Activated naive CD4-positive, alpha-beta T cell treated with anti-CD3 and anti-CD28 coated beads for 36 hours (primary cell): ENCODE measurements at regions not wholly inside any gene's neighbourhood (a gene's known extent, or its start where the extent isn't known, plus 50 kb on each side); places are given as distances from the start of the nearest gene placed in this dataset.

Source experiments
- CTCF ChIA-PET: fragments of 350-600 bp; sonication (Branson Sonifier 250); formaldehyde crosslinking; loops from one replicate; lab custom pipeline; 2021; ENCODE audit warnings: antibody characterized with exemption; lab: Charles Lee
- DNase-seq: peaks from one replicate; pipeline ENCODE4 v3.0.0-alpha.2; 2020
- H3K27ac Mint-ChIP-seq: one replicate; pipeline ENCODE4 v1.8.0; 2021; ENCODE audit warnings: mild to moderate bottlenecking, mixed read lengths
- H3K27me3 Mint-ChIP-seq: one replicate; pipeline ENCODE4 v1.8.0; 2021; ENCODE audit warnings: low read depth, mixed read lengths
- H3K36me3 Mint-ChIP-seq: one replicate; pipeline ENCODE4 v1.8.0; 2021; ENCODE audit warnings: low read depth, mixed read lengths
- H3K4me1 Mint-ChIP-seq: one replicate; pipeline ENCODE4 v1.8.0; 2021; ENCODE audit warnings: low read depth, mixed read lengths
- H3K4me3 Mint-ChIP-seq: one replicate; pipeline ENCODE4 v1.8.0; 2021; ENCODE audit warnings: mild to moderate bottlenecking, moderate library complexity, mixed read lengths
- H3K9me3 Mint-ChIP-seq: one replicate; pipeline ENCODE4 v1.8.0; 2021; ENCODE audit warnings: mixed read lengths
- intact Hi-C: fragments of 100-400 bp; cut with micrococcal nuclease; formaldehyde crosslinking; loops from one replicate; pipeline ENCODE4 v1.15.1; 2023

DNA sequence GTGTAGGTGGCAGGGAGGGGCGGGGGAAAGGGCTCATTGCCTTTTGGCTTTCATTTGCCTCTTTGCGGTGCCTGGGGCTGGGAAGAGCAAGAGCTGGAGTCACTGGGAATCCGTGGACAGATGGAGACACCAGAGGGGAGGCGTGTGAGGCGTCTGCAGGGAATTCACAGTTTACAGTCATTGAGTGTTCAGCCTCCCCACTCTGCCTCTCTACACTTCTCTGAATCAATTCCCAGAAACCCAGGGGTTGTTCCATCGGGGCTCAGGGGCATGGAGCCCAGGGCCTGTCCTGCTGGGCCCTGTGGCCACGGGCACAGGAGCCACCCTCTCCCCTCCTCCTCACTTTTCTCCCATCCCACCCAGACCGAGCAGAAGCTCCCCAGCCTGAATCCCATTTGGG is 160.5 kb upstream of the NAV2 start:
- Mint-ChIP-seq H3K36me3 (no peaks in the 10 kb centered on the region), H3K4me3 (no peak overlapping the region), H3K4me1 (no peaks in the 10 kb centered on the region), H3K27ac (no peak overlapping the region), H3K9me3 (no peaks in the 10 kb centered on the region), H3K27me3 (peaks cover 5% of the 10 kb centered on the region)
- intact Hi-C loops: loop anchor here (5.0 to 10.0 kb wide), 2 partner anchors 390 to 803 kb away; no protein-coding TSS in a partner anchor
- CTCF ChIA-PET: interaction anchor here (0.7 to 2.9 kb wide), 6 partner anchors 8 to 481 kb away, joined by 3 to 20 read pairs (median 4); no protein-coding TSS in a partner anchor
- DNase-seq: no peak

DNA sequence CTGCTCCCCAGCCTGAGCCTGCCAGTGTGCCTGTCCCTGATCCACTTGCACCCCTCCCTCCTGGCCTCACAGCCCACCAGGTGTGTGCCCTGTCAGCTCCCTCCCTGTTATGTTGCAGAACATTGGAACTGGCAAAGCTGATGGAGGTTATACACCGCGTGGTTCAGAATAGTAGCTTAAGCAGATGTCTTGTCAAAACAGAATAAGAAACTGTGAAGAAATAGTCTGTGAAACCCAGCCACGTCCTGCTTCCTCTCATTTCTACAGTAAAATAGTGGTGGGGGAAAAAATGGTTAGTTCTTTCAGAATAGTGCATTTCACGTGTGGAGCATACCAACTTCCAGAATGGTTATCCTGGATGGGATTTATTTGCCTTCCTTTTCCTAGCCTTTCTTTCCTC is 161.2 kb upstream of the NAV2 start:
- Mint-ChIP-seq H3K9me3 (no peaks in the 10 kb centered on the region), H3K36me3 (no peaks in the 10 kb centered on the region), H3K4me1 (no peaks in the 10 kb centered on the region), H3K27ac (no peak overlapping the region), H3K27me3 (peaks cover 5% of the 10 kb centered on the region), H3K4me3 (no peak overlapping the region)
- DNase-seq: no peak
- intact Hi-C loops: loop anchor here (5.0 to 10.0 kb wide), 2 partner anchors 389 to 803 kb away; no protein-coding TSS in a partner anchor
- CTCF ChIA-PET: interaction anchor here (1.2 to 1.8 kb wide), 4 partner anchors 9 to 481 kb away, joined by 3 to 6 read pairs (median 4); no protein-coding TSS in a partner anchor

DNA sequence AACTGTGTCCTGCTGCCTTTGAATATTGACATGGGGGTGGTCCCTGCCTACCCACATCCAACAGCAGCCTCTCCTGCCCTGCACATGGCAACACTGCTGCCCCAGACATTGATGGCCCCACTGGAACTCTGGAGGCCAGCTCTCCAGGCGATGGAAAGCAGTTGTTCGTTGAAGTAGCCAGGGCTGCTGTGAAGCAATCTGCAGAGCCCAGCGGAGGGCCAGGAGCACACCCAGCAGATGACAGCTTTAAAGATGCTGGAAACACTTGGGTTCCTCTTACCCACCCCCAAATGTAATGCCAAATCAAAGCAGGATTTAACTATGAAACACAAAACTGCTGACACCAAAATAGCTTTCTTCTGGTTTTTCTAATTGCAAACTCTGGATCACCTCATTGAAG is 165.6 kb upstream of the NAV2 start:
- intact Hi-C loops: no loop called here

DNA sequence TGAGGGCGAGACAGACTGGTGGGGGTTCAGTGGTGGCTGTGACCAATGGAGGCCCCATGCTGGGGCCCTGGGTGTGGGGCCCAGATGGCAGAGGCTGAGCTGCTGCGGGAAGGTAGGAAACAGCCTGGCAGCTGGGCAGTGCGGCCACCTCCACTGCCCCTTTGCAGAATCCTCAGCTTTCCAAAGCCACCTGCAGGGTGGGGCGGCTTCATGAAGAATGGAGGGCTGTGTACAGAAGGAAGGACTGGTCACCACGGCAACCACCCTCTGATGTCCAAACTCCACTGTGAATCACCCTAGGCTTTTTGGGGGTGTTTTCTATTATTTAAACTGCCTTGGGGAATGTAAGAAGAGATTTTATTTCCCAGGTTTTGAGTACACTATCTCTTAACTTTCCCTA is 166.3 kb upstream of the NAV2 start:
- no peak for DNase-seq
- CTCF ChIA-PET: interaction anchor here (1.1 to 1.7 kb wide), 2 partner anchors 11 to 287 kb away, joined by 3 to 4 read pairs; no protein-coding TSS in a partner anchor
- Mint-ChIP-seq H3K4me3 (no peak overlapping the region), H3K36me3 (no peaks in the 10 kb centered on the region), H3K27ac (no peak overlapping the region), H3K4me1 (no peaks in the 10 kb centered on the region), H3K27me3 (peaks cover 8% of the 10 kb centered on the region), H3K9me3 (no peaks in the 10 kb centered on the region)
- intact Hi-C loops: no loop called here

More for the DNA sequence above, 165.6 kb upstream of the NAV2 start:
- Mint-ChIP-seq H3K36me3 (no peaks in the 10 kb centered on the region), H3K9me3 (no peaks in the 10 kb centered on the region), H3K4me3 (no peak overlapping the region), H3K27me3 (peaks cover 8% of the 10 kb centered on the region), H3K4me1 (no peaks in the 10 kb centered on the region), H3K27ac (no peak overlapping the region)
- DNase-seq: no peak
- CTCF ChIA-PET: interaction anchor here (1.1 kb wide), 1 partner anchor 12 kb away, joined by 3 read pairs; no protein-coding TSS in a partner anchor

DNA sequence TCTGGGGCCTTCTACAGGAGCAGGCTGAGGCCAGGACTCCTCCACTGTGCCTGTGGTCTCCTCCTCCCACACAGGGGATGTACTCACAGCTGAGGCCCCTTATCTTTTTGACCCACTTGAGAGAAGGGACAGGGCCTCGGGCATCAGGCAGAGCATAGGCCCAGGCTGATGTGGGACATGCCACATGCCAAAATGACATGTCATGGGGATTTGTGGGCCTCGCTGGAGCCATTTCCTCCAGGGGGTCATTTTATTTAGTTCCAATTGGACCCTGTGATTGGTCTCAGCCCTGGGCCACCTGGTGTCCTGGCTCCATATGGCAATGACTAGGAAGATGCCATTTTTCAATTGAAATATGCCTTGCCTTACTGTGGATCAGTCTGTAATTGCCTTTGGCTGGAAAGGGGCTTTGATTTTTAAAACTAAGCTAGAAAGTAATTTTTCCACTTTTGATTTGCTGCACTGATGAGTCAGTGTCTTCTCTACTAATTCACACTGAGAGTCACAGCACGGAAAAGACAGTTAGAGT is 171.1 kb upstream of the NAV2 start:
- no peak for DNase-seq
- H3K36me3 Mint-ChIP-seq: no peaks in the 10 kb centered on the region
- CTCF ChIA-PET: interaction anchor here (3.5 kb wide), 1 partner anchor 12 kb away, joined by 11 read pairs; no protein-coding TSS in a partner anchor
- peaks cover 3% of the 10 kb centered on the region for H3K27me3 Mint-ChIP-seq
- H3K9me3 Mint-ChIP-seq: no peaks in the 10 kb centered on the region
- no peak overlapping the region for H3K27ac Mint-ChIP-seq
- intact Hi-C loops: no loop called here
- no peak overlapping the region for H3K4me3 Mint-ChIP-seq
- H3K4me1 Mint-ChIP-seq: no peaks in the 10 kb centered on the region

DNA sequence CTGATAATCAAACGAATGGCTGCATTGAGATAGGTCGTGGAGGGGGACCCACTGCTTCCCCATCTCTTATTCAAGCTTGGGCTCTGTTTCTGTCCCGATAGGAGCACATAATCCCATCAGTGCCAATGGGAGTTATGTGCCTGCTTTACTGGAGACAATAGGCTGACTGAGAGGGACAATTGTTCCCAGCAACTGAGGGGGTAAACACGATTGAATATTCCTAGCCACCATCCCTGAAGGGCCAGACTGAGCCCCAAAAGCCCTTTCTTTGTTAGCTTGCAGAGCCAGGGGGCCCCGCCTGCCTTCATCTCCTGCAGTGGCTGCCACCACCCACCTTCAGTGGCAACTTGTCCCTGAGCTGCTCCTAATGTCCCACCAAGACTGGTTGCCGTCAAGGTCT is 172.8 kb upstream of the NAV2 start:
- no peak for DNase-seq
- CTCF ChIA-PET: no interaction called here
- H3K4me3 Mint-ChIP-seq: no peak overlapping the region
- no peaks in the 10 kb centered on the region for H3K9me3 Mint-ChIP-seq
- no peak overlapping the region for H3K27ac Mint-ChIP-seq
- intact Hi-C loops: no loop called here
- no peaks in the 10 kb centered on the region for H3K36me3 Mint-ChIP-seq
- H3K4me1 Mint-ChIP-seq: no peaks in the 10 kb centered on the region
- peaks cover 2% of the 10 kb centered on the region for H3K27me3 Mint-ChIP-seq

DNA sequence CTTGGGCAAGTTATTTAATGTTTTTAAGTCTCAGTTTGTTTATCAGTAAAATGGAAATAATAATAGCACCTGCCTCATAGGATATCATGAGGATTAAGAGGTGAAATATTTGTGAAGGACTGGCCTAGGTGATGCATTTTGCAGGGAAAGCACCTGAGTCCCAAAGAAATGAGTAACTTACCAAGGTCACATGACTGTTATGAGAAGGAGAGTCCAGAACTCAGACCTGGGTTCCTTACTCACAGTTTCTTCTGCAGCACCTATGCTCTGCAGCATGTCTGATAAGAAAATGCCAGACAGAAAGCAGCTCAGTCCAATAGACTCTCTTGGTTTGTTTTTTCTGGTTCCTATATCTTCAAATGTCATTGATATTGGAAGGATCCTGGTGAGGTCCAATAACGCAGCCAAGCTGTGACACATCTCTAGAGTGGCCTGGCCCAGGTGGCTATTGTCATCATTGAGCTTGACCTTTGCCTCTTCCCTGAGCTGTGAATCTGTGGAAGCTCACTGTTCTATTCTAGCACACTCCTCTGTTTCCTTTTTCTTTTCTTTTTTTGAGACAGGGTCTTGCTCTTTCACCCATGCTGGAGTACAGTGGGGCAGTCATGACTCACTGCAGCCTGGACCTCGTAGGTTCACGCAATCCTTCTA is 174.7 kb upstream of the NAV2 start:
- H3K9me3 Mint-ChIP-seq: no peaks in the 10 kb centered on the region
- no peaks in the 10 kb centered on the region for H3K4me1 Mint-ChIP-seq
- intact Hi-C loops: no loop called here
- no peaks in the 10 kb centered on the region for H3K36me3 Mint-ChIP-seq
- CTCF ChIA-PET: interaction anchor here (1.7 kb wide), 1 partner anchor 16 kb away, joined by 4 read pairs; no protein-coding TSS in a partner anchor
- no peak overlapping the region for H3K27ac Mint-ChIP-seq
- no peak overlapping the region for H3K4me3 Mint-ChIP-seq
- no peak for DNase-seq
- H3K27me3 Mint-ChIP-seq: peaks cover 7% of the 10 kb centered on the region

DNA sequence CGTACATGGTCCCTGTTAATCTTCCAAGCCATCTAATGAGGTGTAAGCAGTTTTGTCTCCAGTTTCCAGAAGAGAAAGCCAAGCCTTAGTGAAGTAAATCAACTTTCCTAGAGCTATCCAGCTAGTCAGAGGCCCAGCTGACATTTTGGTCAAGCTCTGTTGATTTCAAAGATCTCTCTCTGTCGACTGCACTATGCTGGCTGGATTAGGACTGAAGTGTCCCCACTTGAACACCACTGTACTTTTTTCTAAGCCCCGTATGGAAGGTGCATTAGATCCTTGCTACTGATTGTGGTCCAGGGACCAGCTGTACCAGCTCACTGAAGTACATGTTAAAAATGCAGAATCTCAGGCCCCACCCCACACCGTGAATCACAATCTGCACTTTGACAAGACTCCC is 176.5 kb upstream of the NAV2 start:
- no peak for DNase-seq
- H3K27me3 Mint-ChIP-seq: peaks cover 9% of the 10 kb centered on the region
- no peaks in the 10 kb centered on the region for H3K36me3 Mint-ChIP-seq
- no peaks in the 10 kb centered on the region for H3K4me1 Mint-ChIP-seq
- no peak overlapping the region for H3K27ac Mint-ChIP-seq
- H3K4me3 Mint-ChIP-seq: no peak overlapping the region
- CTCF ChIA-PET: interaction anchor here (1.4 to 1.7 kb wide), 3 partner anchors 18 to 206 kb away, joined by 3 to 4 read pairs (median 3); no protein-coding TSS in a partner anchor
- H3K9me3 Mint-ChIP-seq: no peaks in the 10 kb centered on the region
- intact Hi-C loops: no loop called here

DNA sequence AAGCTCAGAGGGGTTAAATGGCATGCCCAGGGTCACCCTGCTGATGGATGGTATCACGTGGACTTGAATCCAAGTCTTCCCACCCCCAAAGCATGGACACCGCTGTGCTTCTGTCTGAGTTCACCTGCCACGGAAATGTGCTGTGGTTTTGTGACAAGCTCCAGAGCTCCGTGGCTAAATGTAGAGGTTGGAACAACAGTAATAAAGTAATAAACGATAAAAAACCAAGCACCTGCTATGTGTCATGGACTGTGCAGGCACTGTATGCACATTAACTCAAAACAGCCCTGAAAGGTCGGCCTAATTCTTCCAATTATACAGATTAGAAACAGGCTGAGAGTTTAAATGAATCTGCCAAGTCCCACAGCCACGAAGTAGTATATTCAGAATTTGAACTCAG is 182.1 kb upstream of the NAV2 start:
- no peak for DNase-seq
- Mint-ChIP-seq H3K27ac (no peak overlapping the region), H3K27me3 (peaks cover 21% of the 10 kb centered on the region), H3K36me3 (no peaks in the 10 kb centered on the region), H3K4me3 (no peak overlapping the region), H3K4me1 (no peaks in the 10 kb centered on the region), H3K9me3 (no peaks in the 10 kb centered on the region)
- intact Hi-C loops: no loop called here
- CTCF ChIA-PET: no interaction called here

DNA sequence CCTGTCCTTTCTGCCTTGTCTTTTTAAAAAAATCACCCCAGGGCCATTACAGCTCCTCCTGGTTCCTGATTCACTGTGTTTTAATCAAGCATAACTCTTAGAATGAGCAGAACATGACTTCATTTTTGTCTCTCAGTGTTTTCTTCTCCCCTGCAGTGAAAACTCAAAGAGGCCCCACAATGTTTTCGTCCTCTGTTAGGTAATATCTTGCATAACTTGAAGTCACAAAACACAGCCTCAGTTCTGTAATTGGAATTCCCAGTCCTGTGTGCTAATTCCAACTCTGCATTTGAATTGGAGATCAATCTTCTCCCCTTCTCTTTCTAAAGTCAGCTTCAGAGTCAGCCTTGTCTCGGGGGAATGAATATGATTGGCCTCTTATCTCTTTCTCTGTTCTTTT is 186.5 kb upstream of the NAV2 start:
- H3K36me3 Mint-ChIP-seq: no peaks in the 10 kb centered on the region
- no peak overlapping the region for H3K27ac Mint-ChIP-seq
- no peaks in the 10 kb centered on the region for H3K9me3 Mint-ChIP-seq
- H3K4me3 Mint-ChIP-seq: no peak overlapping the region
- CTCF ChIA-PET: no interaction called here
- peaks cover 13% of the 10 kb centered on the region for H3K27me3 Mint-ChIP-seq
- DNase-seq: no peak
- H3K4me1 Mint-ChIP-seq: no peaks in the 10 kb centered on the region
- intact Hi-C loops: no loop called here

DNA sequence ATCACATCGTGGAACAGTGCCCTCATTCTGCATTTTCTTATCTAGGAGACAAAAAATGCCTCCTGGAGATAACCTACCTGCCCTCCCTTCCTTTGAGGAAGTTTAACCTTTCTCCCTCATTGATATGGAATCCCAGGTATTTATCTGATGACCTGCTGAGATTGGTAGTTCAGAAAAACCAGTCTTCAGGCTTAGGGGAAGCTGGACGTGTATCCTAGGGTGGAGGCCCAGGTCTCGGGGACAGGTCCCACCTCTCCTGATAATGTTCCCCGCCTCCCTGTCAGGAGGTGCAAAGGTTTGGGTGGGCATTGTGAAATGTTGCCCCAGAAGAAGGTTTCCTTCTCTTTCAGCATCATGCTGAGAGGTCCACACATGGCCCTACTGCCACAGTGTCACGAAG is 186.9 kb upstream of the NAV2 start:
- no peak overlapping the region for H3K4me3 Mint-ChIP-seq
- peaks cover 13% of the 10 kb centered on the region for H3K27me3 Mint-ChIP-seq
- H3K9me3 Mint-ChIP-seq: no peaks in the 10 kb centered on the region
- no peak overlapping the region for H3K27ac Mint-ChIP-seq
- no peaks in the 10 kb centered on the region for H3K4me1 Mint-ChIP-seq
- CTCF ChIA-PET: no interaction called here
- intact Hi-C loops: no loop called here
- H3K36me3 Mint-ChIP-seq: no peaks in the 10 kb centered on the region
- no peak for DNase-seq

DNA sequence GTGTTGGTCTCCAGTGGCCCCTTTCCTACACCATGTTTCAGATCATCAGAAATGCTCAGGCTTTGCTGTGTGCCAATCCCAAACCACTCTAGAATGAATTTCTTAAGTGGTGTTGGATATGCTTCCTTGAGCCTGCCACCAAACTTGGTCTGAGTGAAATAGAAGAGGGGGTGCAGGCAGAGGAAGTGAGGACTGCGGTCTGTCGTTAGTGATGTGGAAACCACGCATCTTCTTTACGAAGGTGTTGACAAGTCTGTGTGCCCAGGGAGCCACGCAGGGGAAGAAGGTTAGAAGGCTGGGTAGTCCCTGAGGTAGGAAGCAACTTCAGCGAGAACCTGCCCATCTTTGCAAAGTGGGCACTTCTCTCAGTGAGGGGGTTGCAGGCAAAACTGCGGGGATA is 187.4 kb upstream of the NAV2 start:
- intact Hi-C loops: no loop called here
- Mint-ChIP-seq H3K9me3 (no peaks in the 10 kb centered on the region), H3K36me3 (no peaks in the 10 kb centered on the region), H3K27me3 (peaks cover 13% of the 10 kb centered on the region), H3K27ac (no peak overlapping the region), H3K4me1 (no peaks in the 10 kb centered on the region), H3K4me3 (no peak overlapping the region)
- DNase-seq: no peak
- CTCF ChIA-PET: no interaction called here

DNA sequence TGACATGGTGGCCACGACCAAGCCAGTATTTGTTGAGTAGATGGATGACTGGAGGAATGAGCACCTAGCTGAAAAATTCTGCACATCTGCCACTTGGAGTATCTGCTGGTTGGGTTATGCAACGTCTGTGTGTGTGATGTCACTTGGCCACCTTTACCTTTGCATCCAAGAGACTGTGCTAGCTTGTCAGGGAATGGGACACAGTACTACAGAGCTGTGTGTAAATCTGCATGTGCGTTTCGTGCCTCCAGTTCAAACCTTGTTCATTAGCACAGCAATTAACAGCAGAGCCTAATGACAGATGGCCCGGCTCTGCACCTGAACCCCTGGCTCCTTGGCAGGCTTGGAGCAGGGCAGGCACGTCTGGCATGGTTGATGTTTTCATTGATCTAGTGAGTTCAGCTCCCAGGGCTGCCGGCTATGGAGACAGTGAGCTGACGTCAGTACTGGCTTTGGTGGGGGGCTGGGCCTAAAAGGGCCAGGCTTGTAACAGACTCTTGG is 188.4 kb upstream of the NAV2 start:
- Mint-ChIP-seq H3K4me3 (no peak overlapping the region), H3K27me3 (peaks cover 10% of the 10 kb centered on the region), H3K36me3 (no peaks in the 10 kb centered on the region), H3K4me1 (no peaks in the 10 kb centered on the region), H3K27ac (no peak overlapping the region), H3K9me3 (no peaks in the 10 kb centered on the region)
- CTCF ChIA-PET: no interaction called here
- DNase-seq: no peak
- intact Hi-C loops: no loop called here
